Endodermal cell (in vitro differentiated cells): ENCODE measurements at regions not wholly inside any gene's neighbourhood (a gene's known extent, or its start where the extent isn't known, plus 50 kb on each side); places are given as distances from the start of the nearest gene placed in this dataset.

ENCODE experiments used
- DNase-seq: peaks from one replicate; pipeline ENCODE4 v3.0.0-alpha.2; 2017
- H3K27ac ChIP-seq: 2 replicates; pipeline ENCODE4 v1.5.1; 2013; ENCODE audit warnings: mild to moderate bottlenecking, low read depth, low read length, moderate library complexity
- H3K27me3 ChIP-seq: 2 replicates; pipeline ENCODE4 v1.6.1; 2013; ENCODE audit warnings: mild to moderate bottlenecking, low read length, moderate library complexity; ENCODE audit not compliant: insufficient read depth, control insufficient read depth, poor library complexity, severe bottlenecking
- H3K36me3 ChIP-seq: 2 replicates; pipeline ENCODE4 v1.7.0; 2013; ENCODE audit warnings: mild to moderate bottlenecking, low read length, moderate library complexity; ENCODE audit not compliant: control insufficient read depth, insufficient read depth
- H3K4me1 ChIP-seq: one replicate; pipeline ENCODE4 v1.7.0; 2013; ENCODE audit warnings: low read length; ENCODE audit not compliant: control insufficient read depth, insufficient read depth
- H3K4me3 ChIP-seq: 2 replicates; pipeline ENCODE4 v1.5.1; 2013; ENCODE audit warnings: mild to moderate bottlenecking, low read length, moderate library complexity
- H3K9ac ChIP-seq: 2 replicates; pipeline ENCODE4 v1.6.1; 2013; ENCODE audit warnings: mild to moderate bottlenecking, low read length, moderate library complexity; ENCODE audit not compliant: poor library complexity, severe bottlenecking; ENCODE audit errors: extremely low read depth
- H3K9me3 ChIP-seq: 2 replicates; pipeline ENCODE4 v1.6.1; 2013; ENCODE audit warnings: mild to moderate bottlenecking, low read length, moderate library complexity; ENCODE audit not compliant: control insufficient read depth
- H3K27ac Mint-ChIP-seq: 2 replicates; pipeline ENCODE4 v1.8.0; 2020; ENCODE audit warnings: mixed read lengths
- H3K27me3 Mint-ChIP-seq: 2 replicates; pipeline ENCODE4 v1.8.0; 2021; ENCODE audit warnings: mild to moderate bottlenecking, mixed read lengths; ENCODE audit not compliant: insufficient read depth
- H3K36me3 Mint-ChIP-seq: 2 replicates; pipeline ENCODE4 v1.8.0; 2020; ENCODE audit warnings: low read depth, mixed read lengths
- H3K4me1 Mint-ChIP-seq: 2 replicates; pipeline ENCODE4 v1.8.0; 2020; ENCODE audit warnings: mixed read lengths
- H3K4me3 Mint-ChIP-seq: 2 replicates; pipeline ENCODE4 v1.8.0; 2020; ENCODE audit warnings: mild to moderate bottlenecking, moderate library complexity, mixed read lengths
- H3K9me3 Mint-ChIP-seq: 2 replicates; pipeline ENCODE4 v1.8.0; 2020; ENCODE audit warnings: mild to moderate bottlenecking, mixed read lengths
- CTCF ChIP-seq: fragments of 200-600 bp; sonication (generic); conservative IDR thresholded peaks from 2 replicates; pipeline ENCODE4 v1.5.0; 2021; ENCODE audit warnings: antibody characterized with exemption, mild to moderate bottlenecking
- WGBS, 2 experiments: methylation state at CpG; one replicate each; pipeline versions ENCODE4 v1.1.5 to v1.1.7; 2013; ENCODE audit warnings: missing lambda C conversion rate in 2 of 2, mixed read lengths in 1 of 2; ENCODE audit not compliant: insufficient coverage in 1 of 2, insufficient read length in 1 of 2; 5-methylcytosine and 5-hydroxymethylcytosine counted together

- no peaks in the 10 kb centered on the region for H3K4me1 ChIP-seq
- no peaks in the 10 kb centered on the region for H3K4me1 Mint-ChIP-seq
- H3K27me3 ChIP-seq: no peaks in the 10 kb centered on the region
- no peaks in the 10 kb centered on the region for H3K9me3 Mint-ChIP-seq
- H3K36me3 ChIP-seq: no peaks in the 10 kb centered on the region
- no peak overlapping the region for H3K4me3 ChIP-seq
- H3K4me3 Mint-ChIP-seq: no peak overlapping the region
- no peak overlapping the region for H3K9ac ChIP-seq
- H3K36me3 Mint-ChIP-seq: no peaks in the 10 kb centered on the region
- no peak for TF ChIP-seq CTCF
- no peaks in the 10 kb centered on the region for H3K27me3 Mint-ChIP-seq
- H3K9me3 ChIP-seq: no peaks in the 10 kb centered on the region
- no peak for DNase-seq
- no peak overlapping the region for H3K27ac Mint-ChIP-seq
- no peak overlapping the region for H3K27ac ChIP-seq
- 89% methylated on average over 1 of the region's 1 CpG; no CpG with 5 or more reads in 1 of the 2 experiments for WGBS, 2 experiments
These were observed 284.3 kb upstream of the KHDRBS2 start for GRCh38 chr6:62570372-62570771.

- Histone ChIP-seq H3K9ac (no peak overlapping the region), H3K9me3 (no peaks in the 10 kb centered on the region), H3K27ac (no peak overlapping the region), H3K27me3 (no peaks in the 10 kb centered on the region), H3K36me3 (no peaks in the 10 kb centered on the region), H3K4me3 (no peak overlapping the region), H3K4me1 (no peaks in the 10 kb centered on the region)
- Mint-ChIP-seq H3K27me3 (no peaks in the 10 kb centered on the region), H3K4me1 (no peaks in the 10 kb centered on the region), H3K4me3 (no peak overlapping the region), H3K9me3 (no peaks in the 10 kb centered on the region), H3K27ac (no peak overlapping the region), H3K36me3 (no peaks in the 10 kb centered on the region)
- TF ChIP-seq CTCF: no peak
- no peak for DNase-seq
- 89 to 92% methylated on average over 2 of the region's 2 CpGs for WGBS, 2 experiments
These were observed 255.5 kb upstream of the KHDRBS2 start for GRCh38 chr6:62541502-62541901.

GRCh38 chr6:62530985-62531384 is 245.0 kb upstream of the KHDRBS2 start:
- no peaks in the 10 kb centered on the region for H3K4me1 ChIP-seq
- TF ChIP-seq CTCF: no peak
- Mint-ChIP-seq H3K36me3 (no peaks in the 10 kb centered on the region), H3K4me1 (peaks cover 1% of the 10 kb centered on the region), H3K9me3 (peaks cover 18% of the 10 kb centered on the region), H3K27me3 (no peaks in the 10 kb centered on the region), H3K27ac (no peak overlapping the region), H3K4me3 (no peak overlapping the region)
- H3K9ac ChIP-seq: no peak overlapping the region
- H3K27me3 ChIP-seq: no peaks in the 10 kb centered on the region
- peaks cover 7% of the 10 kb centered on the region for H3K9me3 ChIP-seq
- H3K4me3 ChIP-seq: no peak overlapping the region
- no peak overlapping the region for H3K27ac ChIP-seq
- no peak for DNase-seq
- 87 to 100% methylated on average over 2 of the region's 2 CpGs for WGBS, 2 experiments
- H3K36me3 ChIP-seq: no peaks in the 10 kb centered on the region
